ENCODE measurements at regions not wholly inside any gene's neighbourhood (a gene's known extent, or its start where the extent isn't known, plus 50 kb on each side); places are given as distances from the start of the nearest gene placed in this dataset.

- TF ChIP-seq EP300 (conservative IDR thresholded peaks at IDR 0.05; ENCODE audit: poor library complexity, severe bottlenecking) (no peak), EZH2 (IDR thresholded peaks at IDR 0.05; ENCODE audit: borderline replicate concordance, insufficient read depth, low read length, poor library complexity, severe bottlenecking) (no peak), TAF1 (IDR thresholded peaks at IDR 0.05; ENCODE audit: low read depth) (no peak), RAD21 (conservative IDR thresholded peaks at IDR 0.05) (no peak)
- TF ChIP-seq, protein P1, sequence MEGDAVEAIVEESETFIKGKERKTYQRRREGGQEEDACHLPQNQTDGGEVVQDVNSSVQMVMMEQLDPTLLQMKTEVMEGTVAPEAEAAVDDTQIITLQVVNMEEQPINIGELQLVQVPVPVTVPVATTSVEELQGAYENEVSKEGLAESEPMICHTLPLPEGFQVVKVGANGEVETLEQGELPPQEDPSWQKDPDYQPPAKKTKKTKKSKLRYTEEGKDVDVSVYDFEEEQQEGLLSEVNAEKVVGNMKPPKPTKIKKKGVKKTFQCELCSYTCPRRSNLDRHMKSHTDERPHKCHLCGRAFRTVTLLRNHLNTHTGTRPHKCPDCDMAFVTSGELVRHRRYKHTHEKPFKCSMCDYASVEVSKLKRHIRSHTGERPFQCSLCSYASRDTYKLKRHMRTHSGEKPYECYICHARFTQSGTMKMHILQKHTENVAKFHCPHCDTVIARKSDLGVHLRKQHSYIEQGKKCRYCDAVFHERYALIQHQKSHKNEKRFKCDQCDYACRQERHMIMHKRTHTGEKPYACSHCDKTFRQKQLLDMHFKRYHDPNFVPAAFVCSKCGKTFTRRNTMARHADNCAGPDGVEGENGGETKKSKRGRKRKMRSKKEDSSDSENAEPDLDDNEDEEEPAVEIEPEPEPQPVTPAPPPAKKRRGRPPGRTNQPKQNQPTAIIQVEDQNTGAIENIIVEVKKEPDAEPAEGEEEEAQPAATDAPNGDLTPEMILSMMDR (IDR thresholded peaks at IDR 0.05; ENCODE audit: poor library complexity, severe bottlenecking) = no peak
- TF ChIP-seq, protein P2, sequence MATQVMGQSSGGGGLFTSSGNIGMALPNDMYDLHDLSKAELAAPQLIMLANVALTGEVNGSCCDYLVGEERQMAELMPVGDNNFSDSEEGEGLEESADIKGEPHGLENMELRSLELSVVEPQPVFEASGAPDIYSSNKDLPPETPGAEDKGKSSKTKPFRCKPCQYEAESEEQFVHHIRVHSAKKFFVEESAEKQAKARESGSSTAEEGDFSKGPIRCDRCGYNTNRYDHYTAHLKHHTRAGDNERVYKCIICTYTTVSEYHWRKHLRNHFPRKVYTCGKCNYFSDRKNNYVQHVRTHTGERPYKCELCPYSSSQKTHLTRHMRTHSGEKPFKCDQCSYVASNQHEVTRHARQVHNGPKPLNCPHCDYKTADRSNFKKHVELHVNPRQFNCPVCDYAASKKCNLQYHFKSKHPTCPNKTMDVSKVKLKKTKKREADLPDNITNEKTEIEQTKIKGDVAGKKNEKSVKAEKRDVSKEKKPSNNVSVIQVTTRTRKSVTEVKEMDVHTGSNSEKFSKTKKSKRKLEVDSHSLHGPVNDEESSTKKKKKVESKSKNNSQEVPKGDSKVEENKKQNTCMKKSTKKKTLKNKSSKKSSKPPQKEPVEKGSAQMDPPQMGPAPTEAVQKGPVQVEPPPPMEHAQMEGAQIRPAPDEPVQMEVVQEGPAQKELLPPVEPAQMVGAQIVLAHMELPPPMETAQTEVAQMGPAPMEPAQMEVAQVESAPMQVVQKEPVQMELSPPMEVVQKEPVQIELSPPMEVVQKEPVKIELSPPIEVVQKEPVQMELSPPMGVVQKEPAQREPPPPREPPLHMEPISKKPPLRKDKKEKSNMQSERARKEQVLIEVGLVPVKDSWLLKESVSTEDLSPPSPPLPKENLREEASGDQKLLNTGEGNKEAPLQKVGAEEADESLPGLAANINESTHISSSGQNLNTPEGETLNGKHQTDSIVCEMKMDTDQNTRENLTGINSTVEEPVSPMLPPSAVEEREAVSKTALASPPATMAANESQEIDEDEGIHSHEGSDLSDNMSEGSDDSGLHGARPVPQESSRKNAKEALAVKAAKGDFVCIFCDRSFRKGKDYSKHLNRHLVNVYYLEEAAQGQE (IDR thresholded peaks at IDR 0.05; ENCODE audit: borderline replicate concordance) = no peak
Observed at GRCh38 chr18:22606563-22607283, 189.0 kb upstream of the CTAGE1 start.

Measured in neural cell (in vitro differentiated cells).